ENCODE measurements at regions not wholly inside any gene's neighbourhood (a gene's known extent, or its start where the extent isn't known, plus 50 kb on each side); places are given as distances from the start of the nearest gene placed in this dataset.

- H3K36me3 ChIP-seq (ENCODE audit: low read depth), result no peaks in the 10 kb centered on the region
- no peaks in the 10 kb centered on the region for H3K9me3 ChIP-seq
- intact Hi-C loops (cut with DNase I, micrococcal nuclease), result no loop called here
- ATAC-seq (no peak), DNase-seq (no peak)
- H3K4me1 ChIP-seq (ENCODE audit: low read depth), result no peaks in the 10 kb centered on the region
- no peak overlapping the region for H3K4me3 ChIP-seq
- TF ChIP-seq CTCF (IDR thresholded peaks at IDR 0.05), result no peak
Observed at GRCh38 chr18:68114989-68115388, 598.5 kb upstream of the DSEL start.

- Histone ChIP-seq H3K9me3 (no peaks in the 10 kb centered on the region), H3K4me1 (ENCODE audit: low read depth) (no peaks in the 10 kb centered on the region), H3K4me3 (no peak overlapping the region), H3K36me3 (ENCODE audit: low read depth) (no peaks in the 10 kb centered on the region)
- no peak for ATAC-seq
- intact Hi-C loops (cut with DNase I, micrococcal nuclease), result no loop called here
- DNase-seq, result no peak
- no peak for TF ChIP-seq CTCF (IDR thresholded peaks at IDR 0.05)
Observed at GRCh38 chr18:68104036-68104435, 587.5 kb upstream of the DSEL start.

- ATAC-seq (no peak), DNase-seq (no peak)
- H3K4me3 ChIP-seq, result no peak overlapping the region
- no peaks in the 10 kb centered on the region for H3K4me1 ChIP-seq (ENCODE audit: low read depth)
- intact Hi-C loops (cut with DNase I, micrococcal nuclease), result no loop called here
- no peak for TF ChIP-seq CTCF (IDR thresholded peaks at IDR 0.05)
- H3K9me3 ChIP-seq, result no peaks in the 10 kb centered on the region
- no peaks in the 10 kb centered on the region for H3K36me3 ChIP-seq (ENCODE audit: low read depth)
Observed at GRCh38 chr18:68103561-68103960, 587.0 kb upstream of the DSEL start.

GRCh38 chr18:68102117-68102516 is 585.6 kb upstream of the DSEL start:
- DNase-seq, result no peak
- no peaks in the 10 kb centered on the region for H3K4me1 ChIP-seq (ENCODE audit: low read depth)
- no peaks in the 10 kb centered on the region for H3K9me3 ChIP-seq
- no peak overlapping the region for H3K4me3 ChIP-seq
- H3K36me3 ChIP-seq (ENCODE audit: low read depth), result no peaks in the 10 kb centered on the region
- intact Hi-C loops (cut with DNase I, micrococcal nuclease), result no loop called here
- ATAC-seq, result no peak
- TF ChIP-seq CTCF (IDR thresholded peaks at IDR 0.05), result no peak

- Histone ChIP-seq H3K4me3 (no peak overlapping the region), H3K4me1 (ENCODE audit: low read depth) (no peaks in the 10 kb centered on the region), H3K36me3 (ENCODE audit: low read depth) (no peaks in the 10 kb centered on the region), H3K9me3 (no peaks in the 10 kb centered on the region)
- DNase-seq (no peak), ATAC-seq (no peak)
- no peak for TF ChIP-seq CTCF (IDR thresholded peaks at IDR 0.05)
- intact Hi-C loops (cut with DNase I, micrococcal nuclease), result no loop called here
Observed at GRCh38 chr18:68098655-68099054, 582.1 kb upstream of the DSEL start.

GRCh38 chr18:68086481-68086880 is 570.0 kb upstream of the DSEL start:
- no peak for DNase-seq
- TF ChIP-seq CTCF (IDR thresholded peaks at IDR 0.05), result no peak
- Histone ChIP-seq H3K4me1 (ENCODE audit: low read depth) (no peaks in the 10 kb centered on the region), H3K36me3 (ENCODE audit: low read depth) (no peaks in the 10 kb centered on the region), H3K9me3 (no peaks in the 10 kb centered on the region), H3K4me3 (no peak overlapping the region)
- no peak for ATAC-seq
- intact Hi-C loops (cut with DNase I, micrococcal nuclease), result no loop called here
